Stomach smooth muscle (tissue), 2 donors: ENCODE measurements at regions not wholly inside any gene's neighbourhood (a gene's known extent, or its start where the extent isn't known, plus 50 kb on each side); places are given as distances from the start of the nearest gene placed in this dataset.
"Not testable (repeated sequence)": the region's sequence is repeated elsewhere in the genome, so short reads cannot be mapped to it uniquely, and the experiment has no call there.

Experiments used
- H3K27ac ChIP-seq: one replicate; pipeline ENCODE4 v1.7.0; 2013; ENCODE audit warnings: mild to moderate bottlenecking, low read length, inconsistent platforms
- H3K27me3 ChIP-seq, 2 donors: one replicate each; pipeline ENCODE4 v1.7.0; 2013; ENCODE audit warnings: low read length in 2 of 2; ENCODE audit not compliant: insufficient read depth in 2 of 2, control insufficient read depth in 1 of 2
- H3K36me3 ChIP-seq, 2 donors: one replicate each; pipeline ENCODE4 v1.7.0; 2013; ENCODE audit warnings: low read length in 2 of 2; ENCODE audit not compliant: control insufficient read depth in 2 of 2, insufficient read depth in 2 of 2
- H3K4me1 ChIP-seq: one replicate; pipeline ENCODE4 v1.7.0; 2013; ENCODE audit warnings: low read length; ENCODE audit not compliant: control insufficient read depth, insufficient read depth
- H3K4me3 ChIP-seq, 2 donors: one replicate each; pipeline ENCODE4 v1.7.0; 2013; ENCODE audit warnings: low read length in 2 of 2
- H3K9ac ChIP-seq, 2 donors: one replicate each; pipeline ENCODE4 v1.7.0; 2013; ENCODE audit warnings: low read length in 2 of 2, mild to moderate bottlenecking in 1 of 2
- H3K9me3 ChIP-seq, 2 donors: one replicate each; pipeline ENCODE4 v1.7.0; 2013; ENCODE audit warnings: low read length in 2 of 2; ENCODE audit not compliant: control insufficient read depth in 2 of 2
- donor health status: healthy.
- donor health status: Pancreatic carcinoma.

DNA sequence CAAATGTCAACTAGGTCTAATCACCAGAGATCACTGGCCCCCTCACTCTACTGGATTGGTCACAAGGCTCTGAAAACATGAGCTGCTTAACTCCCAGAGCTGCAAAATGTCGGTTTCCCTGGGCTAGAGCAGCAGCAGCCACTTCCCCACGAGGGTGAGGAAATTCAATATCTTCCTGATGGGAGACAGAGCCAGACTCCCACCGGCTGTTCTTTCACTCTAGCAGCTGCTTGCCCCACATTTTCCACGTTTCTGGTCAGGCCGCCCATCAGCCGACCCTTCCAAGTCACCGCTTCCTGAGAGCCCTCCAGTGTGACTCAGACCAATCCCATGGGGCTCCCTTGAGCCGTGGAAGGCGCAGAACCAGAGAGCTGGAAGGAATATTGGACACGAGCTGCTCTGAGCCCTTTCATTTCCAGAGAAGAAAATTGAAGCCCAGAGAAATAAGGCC lies 227.0 kb downstream of the ADAMTS15 start:
- Histone ChIP-seq H3K9me3 (peaks cover 7 to 8% of the 10 kb centered on the region in 2 donors), H3K36me3 (no peaks in the 10 kb centered on the region), H3K27ac (peak overlapping the region; percentile 73), H3K4me3 (peak overlapping the region in 1 of 2 donors; percentile 30), H3K4me1 (peaks cover 61% of the 10 kb centered on the region), H3K27me3 (no peaks in the 10 kb centered on the region), H3K9ac (peak overlapping the region; percentile 6 to 13)

DNA sequence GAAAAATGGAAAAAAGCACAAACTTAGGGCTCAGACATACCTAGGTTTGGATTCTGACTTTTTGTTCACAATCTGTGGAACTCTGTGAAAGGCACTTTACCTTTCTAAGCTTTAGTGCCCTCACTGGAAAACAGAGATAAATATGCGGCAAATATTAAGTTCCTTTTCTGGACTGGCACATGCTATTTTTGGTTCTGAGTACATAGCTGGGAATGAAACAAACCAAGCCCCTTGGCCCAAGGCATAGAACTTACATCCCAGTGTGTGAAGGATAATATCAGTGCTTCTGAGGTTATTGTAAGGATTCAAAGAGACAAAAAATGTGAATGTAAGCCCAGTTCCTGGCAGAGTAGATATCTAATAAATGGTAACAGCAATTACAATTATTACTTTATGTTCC lies 227.5 kb downstream of the ADAMTS15 start:
- H3K36me3 ChIP-seq, result no peaks in the 10 kb centered on the region
- no peaks in the 10 kb centered on the region for H3K27me3 ChIP-seq
- H3K9ac ChIP-seq, result peak overlapping the region in 1 of 2 donors; percentile 6
- H3K4me1 ChIP-seq, result peaks cover 56% of the 10 kb centered on the region
- peaks cover 7 to 8% of the 10 kb centered on the region in 2 donors for H3K9me3 ChIP-seq
- peak overlapping the region in 1 of 2 donors; percentile 30 for H3K4me3 ChIP-seq
- H3K27ac ChIP-seq, result peak overlapping the region; percentile 73

- peaks cover 40% of the 10 kb centered on the region for H3K4me1 ChIP-seq
- peaks cover 7 to 8% of the 10 kb centered on the region in 2 donors for H3K9me3 ChIP-seq
- H3K4me3 ChIP-seq, result peak overlapping the region in 1 of 2 donors; percentile 30
- no peak overlapping the region for H3K27ac ChIP-seq
- H3K36me3 ChIP-seq, result no peaks in the 10 kb centered on the region
- no peak overlapping the region for H3K9ac ChIP-seq
- H3K27me3 ChIP-seq, result no peaks in the 10 kb centered on the region
These were observed 229.2 kb downstream of the ADAMTS15 start for GRCh38 chr11:130677486-130678153.

DNA sequence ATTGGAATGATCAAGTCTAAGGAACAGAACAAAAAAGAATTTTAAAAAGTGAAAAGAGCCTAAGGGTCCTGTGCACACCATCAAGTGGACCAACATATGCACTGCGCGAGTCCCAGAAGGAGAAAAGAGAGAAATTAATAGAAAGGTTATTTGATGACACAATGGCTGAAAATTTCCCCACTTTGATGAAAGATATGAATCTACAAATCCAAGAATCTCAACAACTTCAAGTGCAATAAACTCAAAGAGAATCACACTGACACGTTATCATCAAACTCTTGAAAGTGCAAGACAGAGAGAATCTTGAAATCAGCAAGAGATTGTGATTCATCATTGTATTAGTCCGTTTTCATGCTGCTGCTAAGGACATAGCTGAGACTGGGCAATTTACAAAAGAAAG lies 230.8 kb downstream of the ADAMTS15 start:
- H3K36me3 ChIP-seq, result no peaks in the 10 kb centered on the region
- H3K9ac ChIP-seq, result no peak overlapping the region
- no peak overlapping the region for H3K27ac ChIP-seq
- peak overlapping the region in 1 of 2 donors; percentile 9 for H3K4me3 ChIP-seq
- H3K4me1 ChIP-seq, result peaks cover 29% of the 10 kb centered on the region
- H3K27me3 ChIP-seq, result no peaks in the 10 kb centered on the region
- H3K9me3 ChIP-seq, result peaks cover 7 to 8% of the 10 kb centered on the region in 2 donors

DNA sequence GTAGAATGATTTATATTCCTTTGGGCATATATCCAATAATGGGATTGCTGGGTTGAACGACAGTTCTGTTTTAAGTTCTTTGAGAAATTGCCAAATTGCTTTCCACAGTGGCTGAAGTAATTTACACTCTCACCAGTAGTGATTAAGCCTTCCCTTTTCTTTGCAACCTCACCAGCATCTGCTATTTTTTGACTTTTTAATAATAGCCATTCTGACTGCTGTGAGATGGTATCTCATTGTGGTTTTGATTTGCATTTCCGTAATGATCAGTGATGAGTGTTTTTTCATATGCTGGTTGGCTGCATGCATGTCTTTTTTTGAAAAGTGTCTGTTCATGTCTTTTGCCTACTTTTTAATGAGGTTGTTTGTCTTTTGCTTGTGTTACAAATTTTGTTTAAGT lies 233.8 kb downstream of the SNX19 start:
- H3K4me3 ChIP-seq, H3K27ac ChIP-seq, H3K36me3 ChIP-seq, H3K9me3 ChIP-seq, H3K27me3 ChIP-seq, H3K4me1 ChIP-seq, H3K9ac ChIP-seq: not testable (repeated sequence)

DNA sequence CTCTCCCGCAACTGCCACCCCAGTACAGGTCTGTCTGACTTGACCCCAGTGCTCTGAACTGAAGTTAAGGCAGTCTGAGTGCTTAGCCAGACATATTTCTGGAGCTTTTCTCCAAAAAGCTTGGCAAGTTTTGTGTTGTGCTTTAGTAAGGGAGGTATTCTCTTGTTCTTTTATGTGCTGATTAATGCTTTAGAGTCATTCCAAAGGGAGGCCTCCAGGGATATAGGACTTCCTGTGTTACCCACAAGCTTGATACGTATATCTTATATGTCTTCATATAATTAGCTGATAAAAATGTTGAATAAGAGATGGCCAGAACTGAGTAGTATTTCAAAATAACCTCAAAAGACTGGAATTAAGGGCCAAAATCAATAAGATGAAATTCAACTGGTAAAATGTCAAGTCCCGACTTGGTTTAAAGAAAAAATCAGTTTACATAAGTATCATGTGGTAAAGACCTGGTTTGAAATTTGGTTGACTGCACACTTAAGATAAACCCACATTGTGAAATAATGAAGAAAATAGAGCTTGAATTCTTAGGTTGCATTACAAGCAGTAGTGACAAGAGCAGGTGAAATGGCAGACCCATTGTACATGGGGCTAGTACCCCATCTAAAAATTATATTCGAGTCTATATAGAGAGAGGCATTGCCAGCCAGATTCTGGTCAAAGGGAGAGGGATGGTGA lies 226.9 kb downstream of the SNX19 start:
- no peak overlapping the region for H3K27ac ChIP-seq
- H3K36me3 ChIP-seq, result no peaks in the 10 kb centered on the region

GRCh38 chr11:130691581-130691980 lies 224.7 kb downstream of the SNX19 start:
- Histone ChIP-seq H3K9ac (no peak overlapping the region), H3K27ac (no peak overlapping the region), H3K27me3 (no peaks in the 10 kb centered on the region), H3K9me3 (no peaks in the 10 kb centered on the region), H3K36me3 (no peaks in the 10 kb centered on the region), H3K4me3 (no peak overlapping the region), H3K4me1 (no peaks in the 10 kb centered on the region)

More for the DNA sequence above, 226.9 kb downstream of the SNX19 start:
- Histone ChIP-seq H3K27me3 (no peaks in the 10 kb centered on the region), H3K9me3 (no peaks in the 10 kb centered on the region), H3K4me1 (no peaks in the 10 kb centered on the region), H3K4me3 (no peak overlapping the region), H3K9ac (no peak overlapping the region)

GRCh38 chr11:130692220-130692619 lies 224.1 kb downstream of the SNX19 start:
- Histone ChIP-seq H3K27me3 (no peaks in the 10 kb centered on the region), H3K36me3 (no peaks in the 10 kb centered on the region), H3K27ac (no peak overlapping the region), H3K4me3 (no peak overlapping the region), H3K9me3 (no peaks in the 10 kb centered on the region), H3K9ac (no peak overlapping the region), H3K4me1 (no peaks in the 10 kb centered on the region)

- no peak overlapping the region for H3K27ac ChIP-seq
- no peaks in the 10 kb centered on the region for H3K4me1 ChIP-seq
- H3K4me3 ChIP-seq, result no peak overlapping the region
- H3K36me3 ChIP-seq, result no peaks in the 10 kb centered on the region
- no peaks in the 10 kb centered on the region for H3K9me3 ChIP-seq
- no peak overlapping the region for H3K9ac ChIP-seq
- H3K27me3 ChIP-seq, result no peaks in the 10 kb centered on the region
These were observed 222.7 kb downstream of the SNX19 start for GRCh38 chr11:130693543-130693942.

DNA sequence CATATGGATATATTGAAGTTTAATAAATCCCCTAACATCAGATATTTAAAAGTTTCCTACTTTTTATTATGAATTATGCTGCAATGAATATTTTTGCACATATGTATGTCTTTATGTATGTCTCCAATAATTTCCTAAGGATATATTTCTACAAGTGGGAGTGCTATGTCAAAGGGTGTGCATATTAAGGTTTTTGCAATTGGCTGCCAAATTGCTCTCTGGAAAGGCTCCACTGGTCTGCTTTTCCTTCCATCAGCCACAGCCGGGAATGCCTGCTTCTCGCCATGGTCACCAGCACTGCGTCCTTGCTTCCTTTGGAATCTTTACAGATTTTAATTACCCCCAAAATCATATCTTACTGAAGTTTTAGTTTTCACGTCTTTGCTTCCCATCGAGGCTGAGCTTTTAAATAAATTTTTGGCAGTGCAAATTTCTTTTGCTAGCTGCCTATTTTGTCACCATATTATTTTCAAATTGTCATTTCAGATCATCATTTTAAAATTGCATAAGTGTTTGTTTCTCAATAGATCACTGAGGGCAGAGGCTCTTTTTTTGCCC lies 221.7 kb downstream of the SNX19 start:
- Histone ChIP-seq H3K27ac (no peak overlapping the region), H3K36me3 (no peaks in the 10 kb centered on the region), H3K9me3 (no peaks in the 10 kb centered on the region), H3K9ac (no peak overlapping the region), H3K27me3 (no peaks in the 10 kb centered on the region), H3K4me1 (no peaks in the 10 kb centered on the region), H3K4me3 (no peak overlapping the region)

- no peak overlapping the region for H3K9ac ChIP-seq
- H3K9me3 ChIP-seq, result no peaks in the 10 kb centered on the region
- no peaks in the 10 kb centered on the region for H3K27me3 ChIP-seq
- no peak overlapping the region for H3K27ac ChIP-seq
- no peaks in the 10 kb centered on the region for H3K36me3 ChIP-seq
- no peaks in the 10 kb centered on the region for H3K4me1 ChIP-seq
- no peak overlapping the region for H3K4me3 ChIP-seq
These were observed 218.1 kb downstream of the SNX19 start for GRCh38 chr11:130698174-130698573.
